ENCODE measurements at regions not wholly inside any gene's neighbourhood (a gene's known extent, or its start where the extent isn't known, plus 50 kb on each side); places are given as distances from the start of the nearest gene placed in this dataset.
A peak's percentile ranks its signal among the peaks of the same experiment; 100 is the strongest.

- ChIA-PET CTCF (no interaction called here), POLR2A (ENCODE audit: low non-redundant PET) (no interaction called here)
- Histone ChIP-seq H3K4me3 (ENCODE audit: low read depth, low read length, poor library complexity, severe bottlenecking) (no peak overlapping the region), H3K27me3 (replicated peaks; ENCODE audit: insufficient read depth, low read depth, low read length, poor library complexity) (no peaks in the 10 kb centered on the region), H3K36me3 (ENCODE audit: insufficient read depth, low read length, poor library complexity, severe bottlenecking) (no peaks in the 10 kb centered on the region), H3K27ac (ENCODE audit: low read depth, low read length, poor library complexity, severe bottlenecking) (no peak overlapping the region), H3K4me1 (ENCODE audit: insufficient read depth, low read length, poor library complexity, severe bottlenecking) (no peaks in the 10 kb centered on the region), H3K9me3 (ENCODE audit: low read depth, low read length, poor library complexity, severe bottlenecking) (no peaks in the 10 kb centered on the region)
- DNase-seq (ENCODE audit: low spot score): peak; percentile 61
- intact Hi-C loops (cut with micrococcal nuclease; ENCODE audit: unreplicated experiment): loop anchor here (5.0 to 10.0 kb wide), 2 partner anchors 276 to 799 kb away; partner anchors contain the start of gene DIPK2A
- TF ChIP-seq EZH2 (IDR thresholded peaks at IDR 0.05; ENCODE audit: borderline replicate concordance, low read depth, low read length, poor library complexity, severe bottlenecking): no peak
- TF ChIP-seq CTCF (conservative IDR thresholded peaks at IDR 0.05; ENCODE audit: low read depth, low read length): peak; percentile 46
- BruUV-seq (replicated peaks): no TSS peak
These were observed 799.3 kb downstream of the DIPK2A start for GRCh38 chr3:144770915-144771351.

GRCh38 chr3:144771381-144771870, 799.8 kb downstream of the DIPK2A start:
- Histone ChIP-seq H3K4me3 (ENCODE audit: low read depth, low read length, poor library complexity, severe bottlenecking) (no peak overlapping the region), H3K27me3 (replicated peaks; ENCODE audit: insufficient read depth, low read depth, low read length, poor library complexity) (no peaks in the 10 kb centered on the region), H3K36me3 (ENCODE audit: insufficient read depth, low read length, poor library complexity, severe bottlenecking) (no peaks in the 10 kb centered on the region), H3K4me1 (ENCODE audit: insufficient read depth, low read length, poor library complexity, severe bottlenecking) (no peaks in the 10 kb centered on the region), H3K9me3 (ENCODE audit: low read depth, low read length, poor library complexity, severe bottlenecking) (no peaks in the 10 kb centered on the region), H3K27ac (ENCODE audit: low read depth, low read length, poor library complexity, severe bottlenecking) (no peak overlapping the region)
- CTCF ChIA-PET: no interaction called here
- BruUV-seq (replicated peaks): no TSS peak
- TF ChIP-seq EZH2 (IDR thresholded peaks at IDR 0.05; ENCODE audit: borderline replicate concordance, low read depth, low read length, poor library complexity, severe bottlenecking) (no peak), CTCF (conservative IDR thresholded peaks at IDR 0.05; ENCODE audit: low read depth, low read length) (no peak)
- DNase-seq (ENCODE audit: low spot score): peak; percentile 18
- POLR2A ChIA-PET (ENCODE audit: low non-redundant PET): no interaction called here
- intact Hi-C loops (cut with micrococcal nuclease; ENCODE audit: unreplicated experiment): loop anchor here (5.0 to 10.0 kb wide), 2 partner anchors 277 to 799 kb away; partner anchors contain the start of gene DIPK2A

GRCh38 chr3:144772372-144772771, 800.7 kb downstream of the DIPK2A start:
- BruUV-seq (replicated peaks): no TSS peak
- H3K4me3 ChIP-seq (ENCODE audit: low read depth, low read length, poor library complexity, severe bottlenecking): no peak overlapping the region
- CTCF ChIA-PET: no interaction called here
- no peaks in the 10 kb centered on the region for H3K4me1 ChIP-seq (ENCODE audit: insufficient read depth, low read length, poor library complexity, severe bottlenecking)
- H3K9me3 ChIP-seq (ENCODE audit: low read depth, low read length, poor library complexity, severe bottlenecking): no peaks in the 10 kb centered on the region
- H3K36me3 ChIP-seq (ENCODE audit: insufficient read depth, low read length, poor library complexity, severe bottlenecking): no peaks in the 10 kb centered on the region
- no peaks in the 10 kb centered on the region for H3K27me3 ChIP-seq (replicated peaks; ENCODE audit: insufficient read depth, low read depth, low read length, poor library complexity)
- H3K27ac ChIP-seq (ENCODE audit: low read depth, low read length, poor library complexity, severe bottlenecking): no peak overlapping the region
- intact Hi-C loops (cut with micrococcal nuclease; ENCODE audit: unreplicated experiment): loop anchor here (5.0 to 10.0 kb wide), 2 partner anchors 278 to 800 kb away; partner anchors contain the start of gene DIPK2A
- TF ChIP-seq CTCF (conservative IDR thresholded peaks at IDR 0.05; ENCODE audit: low read depth, low read length) (no peak), EZH2 (IDR thresholded peaks at IDR 0.05; ENCODE audit: borderline replicate concordance, low read depth, low read length, poor library complexity, severe bottlenecking) (no peak)
- DNase-seq (ENCODE audit: low spot score): no peak
- POLR2A ChIA-PET (ENCODE audit: low non-redundant PET): no interaction called here

Measured in A673 (cell line).